Tibial artery (tissue), 4 donors: ENCODE measurements at regions not wholly inside any gene's neighbourhood (a gene's known extent, or its start where the extent isn't known, plus 50 kb on each side); places are given as distances from the start of the nearest gene placed in this dataset.

Source experiments
- DNase-seq, 2 donors: peaks; one replicate each; pipeline ENCODE4 v3.0.0-alpha.2; 2019
- H3K27ac ChIP-seq, 2 donors: fragments of 200-600 bp; sonication (generic) in 1 of 2; 1 replicate in 1 of 2; 2 replicates in 1 of 2; pipeline ENCODE4 v1.5.1; 2018 to 2019; ENCODE audit warnings: mild to moderate bottlenecking in 1 of 2
- H3K27me3 ChIP-seq, 2 donors: fragments of 200-600 bp; sonication (generic) in 1 of 2; one replicate each; pipeline versions ENCODE4 v1.5.1 to v1.6.0; 2016 to 2019
- H3K36me3 ChIP-seq, 3 donors: fragments of 200-600 bp; sonication (generic) in 2 of 3; one replicate each; pipeline ENCODE4 v1.5.1; 2016 to 2019; ENCODE audit warnings: mild to moderate bottlenecking in 2 of 3
- H3K4me1 ChIP-seq, 4 donors: fragments of 200-600 bp; sonication (generic) in 2 of 4; 1 replicate in 3 of 4; 2 replicates in 1 of 4; pipeline ENCODE4 v1.5.1; 2016 to 2019
- H3K4me3 ChIP-seq, 2 donors: fragments of 200-600 bp; sonication (generic) in 1 of 2; 1 replicate in 1 of 2; 2 replicates in 1 of 2; pipeline ENCODE4 v1.5.1; 2018 to 2019; ENCODE audit warnings: mild to moderate bottlenecking in 2 of 2
- H3K9me3 ChIP-seq, 3 donors: fragments of 200-600 bp; sonication (generic) in 1 of 3; one replicate each; pipeline ENCODE4 v1.5.1; 2016 to 2019
- intact Hi-C: fragments of 100-400 bp; cut with DNase I; formaldehyde crosslinking; loops from one replicate; pipeline ENCODE4 v1.15.0; 2023; ENCODE audit warnings: low total_unique reads
- TF ChIP-seq, protein P1 (sequence below), 2 experiments: fragments of 200-600 bp in 1 of 2; fragments of 450-650 bp in 1 of 2; IDR thresholded peaks; one replicate each; pipeline ENCODE4 v1.5.1; 2017 to 2019; ENCODE audit warnings: antibody characterized with exemption in 2 of 2, mild to moderate bottlenecking in 1 of 2, moderate library complexity in 1 of 2

GRCh38 chr11:134762248-134763029 is 350.4 kb upstream of the B3GAT1 start:
- TF ChIP-seq, protein P1, sequence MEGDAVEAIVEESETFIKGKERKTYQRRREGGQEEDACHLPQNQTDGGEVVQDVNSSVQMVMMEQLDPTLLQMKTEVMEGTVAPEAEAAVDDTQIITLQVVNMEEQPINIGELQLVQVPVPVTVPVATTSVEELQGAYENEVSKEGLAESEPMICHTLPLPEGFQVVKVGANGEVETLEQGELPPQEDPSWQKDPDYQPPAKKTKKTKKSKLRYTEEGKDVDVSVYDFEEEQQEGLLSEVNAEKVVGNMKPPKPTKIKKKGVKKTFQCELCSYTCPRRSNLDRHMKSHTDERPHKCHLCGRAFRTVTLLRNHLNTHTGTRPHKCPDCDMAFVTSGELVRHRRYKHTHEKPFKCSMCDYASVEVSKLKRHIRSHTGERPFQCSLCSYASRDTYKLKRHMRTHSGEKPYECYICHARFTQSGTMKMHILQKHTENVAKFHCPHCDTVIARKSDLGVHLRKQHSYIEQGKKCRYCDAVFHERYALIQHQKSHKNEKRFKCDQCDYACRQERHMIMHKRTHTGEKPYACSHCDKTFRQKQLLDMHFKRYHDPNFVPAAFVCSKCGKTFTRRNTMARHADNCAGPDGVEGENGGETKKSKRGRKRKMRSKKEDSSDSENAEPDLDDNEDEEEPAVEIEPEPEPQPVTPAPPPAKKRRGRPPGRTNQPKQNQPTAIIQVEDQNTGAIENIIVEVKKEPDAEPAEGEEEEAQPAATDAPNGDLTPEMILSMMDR (IDR thresholded peaks at IDR 0.05) = no peak
- intact Hi-C loops = no loop called here
- Histone ChIP-seq H3K36me3 (no peaks in the 10 kb centered on the region), H3K27ac (no peak overlapping the region), H3K9me3 (no peaks in the 10 kb centered on the region), H3K4me3 (peak overlapping the region; percentile 19 to 37), H3K4me1 (no peaks in the 10 kb centered on the region), H3K27me3 (no peaks in the 10 kb centered on the region)
- no peak for DNase-seq

GRCh38 chr11:134761926-134762247 is 349.8 kb upstream of the B3GAT1 start:
- intact Hi-C loops = no loop called here
- Histone ChIP-seq H3K27ac (no peak overlapping the region), H3K36me3 (no peaks in the 10 kb centered on the region), H3K27me3 (no peaks in the 10 kb centered on the region), H3K4me3 (peak overlapping the region; percentile 19 to 37), H3K9me3 (no peaks in the 10 kb centered on the region), H3K4me1 (no peaks in the 10 kb centered on the region)
- TF ChIP-seq, protein P1 (IDR thresholded peaks at IDR 0.05) = no peak
- no peak for DNase-seq

DNA sequence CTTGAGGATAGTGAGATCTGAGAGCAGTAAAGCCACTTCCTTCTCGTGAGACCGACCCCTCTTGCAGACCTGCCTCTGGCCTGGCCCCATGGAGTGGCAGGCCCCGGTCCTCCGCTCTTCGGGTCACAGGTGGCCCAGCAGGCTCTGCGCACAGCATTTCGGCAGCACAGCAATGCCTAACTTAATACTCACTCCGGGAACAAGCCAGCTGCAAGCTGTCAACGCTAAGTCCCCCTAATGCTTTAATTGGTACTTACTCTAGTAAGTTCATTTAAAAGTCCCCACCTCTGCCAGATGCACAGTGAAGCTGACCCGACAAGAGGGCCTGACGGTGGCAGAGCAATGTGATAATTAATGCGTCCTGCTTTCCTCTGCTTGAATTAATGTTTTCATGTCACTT is 349.3 kb upstream of the B3GAT1 start:
- H3K27me3 ChIP-seq = no peaks in the 10 kb centered on the region
- H3K27ac ChIP-seq = no peak overlapping the region
- no peak for DNase-seq
- intact Hi-C loops = no loop called here
- TF ChIP-seq, protein P1 (IDR thresholded peaks at IDR 0.05) = no peak
- no peaks in the 10 kb centered on the region for H3K36me3 ChIP-seq
- H3K4me1 ChIP-seq = no peaks in the 10 kb centered on the region
- H3K9me3 ChIP-seq = no peaks in the 10 kb centered on the region
- H3K4me3 ChIP-seq = no peak overlapping the region

GRCh38 chr11:134760957-134761356 is 348.9 kb upstream of the B3GAT1 start:
- Histone ChIP-seq H3K36me3 (no peaks in the 10 kb centered on the region), H3K27ac (no peak overlapping the region), H3K4me3 (no peak overlapping the region), H3K27me3 (no peaks in the 10 kb centered on the region), H3K9me3 (no peaks in the 10 kb centered on the region), H3K4me1 (no peaks in the 10 kb centered on the region)
- TF ChIP-seq, protein P1 (IDR thresholded peaks at IDR 0.05) = no peak
- DNase-seq = no peak
- intact Hi-C loops = no loop called here

DNA sequence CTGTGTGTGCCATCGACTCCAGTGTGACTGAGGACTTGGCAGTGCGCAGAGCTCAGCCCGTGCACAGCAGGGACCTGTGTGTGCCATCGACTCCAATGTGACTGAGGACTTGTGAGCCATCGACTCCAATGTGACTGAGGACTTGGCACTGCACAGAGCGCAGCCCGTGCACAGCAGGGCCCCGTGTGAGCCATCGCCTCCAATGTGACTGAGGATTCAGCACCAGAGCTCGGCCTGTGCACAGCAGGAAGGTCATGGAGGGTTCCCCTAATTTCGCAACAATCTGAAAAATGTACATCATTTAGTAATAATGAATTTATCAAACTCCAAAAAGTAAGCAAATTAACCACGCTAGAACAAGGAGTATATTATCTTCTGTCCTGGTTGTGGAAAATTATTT is 348.3 kb upstream of the B3GAT1 start:
- Histone ChIP-seq H3K27ac (no peak overlapping the region), H3K4me1 (no peaks in the 10 kb centered on the region), H3K27me3 (no peaks in the 10 kb centered on the region), H3K9me3 (no peaks in the 10 kb centered on the region), H3K36me3 (no peaks in the 10 kb centered on the region), H3K4me3 (no peak overlapping the region)
- TF ChIP-seq, protein P1 (IDR thresholded peaks at IDR 0.05) = no peak
- intact Hi-C loops = no loop called here
- no peak for DNase-seq

GRCh38 chr11:134759855-134760254 is 347.8 kb upstream of the B3GAT1 start:
- no peaks in the 10 kb centered on the region for H3K4me1 ChIP-seq
- H3K27me3 ChIP-seq = no peaks in the 10 kb centered on the region
- intact Hi-C loops = no loop called here
- no peak overlapping the region for H3K27ac ChIP-seq
- TF ChIP-seq, protein P1 (IDR thresholded peaks at IDR 0.05) = no peak
- H3K9me3 ChIP-seq = no peaks in the 10 kb centered on the region
- H3K4me3 ChIP-seq = no peak overlapping the region
- H3K36me3 ChIP-seq = no peaks in the 10 kb centered on the region
- no peak for DNase-seq
